A549 (cell line): ENCODE measurements at regions not wholly inside any gene's neighbourhood (a gene's known extent, or its start where the extent isn't known, plus 50 kb on each side); places are given as distances from the start of the nearest gene placed in this dataset.
A peak's percentile ranks its signal among the peaks of the same experiment; 100 is the strongest.

ENCODE experiments used
- ATAC-seq, 2 experiments: fragments of 200-7000 bp in 1 of 2; fragments of >200 bp in 1 of 2; cut with Nextera tagmentation in 1 of 2; cut with Tn5 transposase in 1 of 2; 3 replicates each; pipeline versions ENCODE4 v1.8.0 to v1.9.1; 2018 to 2020; ENCODE audit warnings: mild to moderate bottlenecking in 1 of 2, moderate library complexity in 1 of 2
- CTCF ChIA-PET: fragments of 300-600 bp; sonication (Branson Sonifier 250); formaldehyde crosslinking; extraction: SDS; loops from one replicate; lab custom pipeline; 2021; ENCODE audit warnings: antibody characterized with exemption, inconsistent platforms; lab: Yijun Ruan, JAX
- POLR2A ChIA-PET: fragments of 350-600 bp; formaldehyde crosslinking; extraction: SDS; loops from one replicate; lab custom pipeline; 2021; ENCODE audit warnings: antibody characterized with exemption, inconsistent platforms; lab: Yijun Ruan, JAX
- DNase-seq, 2 experiments: peaks; one replicate each; pipeline versions ENCODE4 v3.0.0 to v3.0.0-alpha.2; 2011 to 2016; ENCODE audit warnings: low read depth in 1 of 2, low spot score in 1 of 2
- FAIRE-seq: peaks from 2 replicates; lab custom pipeline; 2011; peaks lifted over from hg19 to GRCh38; lab: Jason Lieb, UNC
- H3K27ac ChIP-seq, 2 experiments: fragments of >200 bp; sonication (Bioruptor Twin); formaldehyde crosslinking; 3 replicates each; pipeline ENCODE4 v1.5.1; 2016 to 2017
- H3K4me1 ChIP-seq: fragments of >200 bp; sonication (Bioruptor Twin); formaldehyde crosslinking; 3 replicates; pipeline ENCODE4 v1.6.1; 2016
- H3K4me2 ChIP-seq: fragments of >200 bp; sonication (Bioruptor Twin); formaldehyde crosslinking; 3 replicates; pipeline ENCODE4 v1.6.1; 2016
- H3K4me3 ChIP-seq: fragments of >200 bp; sonication (Bioruptor Twin); formaldehyde crosslinking; 3 replicates; pipeline ENCODE4 v1.5.1; 2016
- H3K9me3 ChIP-seq: fragments of >200 bp; sonication (Bioruptor Twin); formaldehyde crosslinking; 3 replicates; pipeline ENCODE4 v1.6.1; 2016
- CHD2 ChIP-seq: fragments of 150-350 bp; IDR thresholded peaks from 2 replicates; pipeline ENCODE4 v1.6.1; 2014; ENCODE audit warnings: low read length; ENCODE audit not compliant: partially characterized antibody
- ELK1 ChIP-seq: fragments of 150-350 bp; IDR thresholded peaks from 2 replicates; pipeline ENCODE4 v1.6.1; 2014; ENCODE audit warnings: low read depth, mild to moderate bottlenecking, low read length
- FOSL2 ChIP-seq, 2 experiments: fragments of 450-650 bp in 1 of 2; fragments of >200 bp in 1 of 2; sonication (Bioruptor Twin) in 1 of 2; formaldehyde crosslinking; IDR thresholded peaks; 2 replicates each; pipeline versions ENCODE4 v1.5.0 to v1.6.1; 2016 to 2020; ENCODE audit warnings: mild to moderate bottlenecking in 1 of 2, moderate library complexity in 1 of 2
- HDAC2 ChIP-seq: fragments of 200-600 bp; sonication (generic); IDR thresholded peaks from 2 replicates; pipeline ENCODE4 v1.6.1; 2016
- HEYL ChIP-seq: fragments of 250-450 bp; sonication (Bioruptor Pico); IDR thresholded peaks from 2 replicates; pipeline ENCODE4 v1.8.0; 2021; ENCODE audit warnings: mild to moderate bottlenecking, moderate library complexity
- HOXA7 ChIP-seq: fragments of 250-450 bp; sonication (Bioruptor Pico); IDR thresholded peaks from 2 replicates; pipeline ENCODE4 v1.5.0; 2020; ENCODE audit warnings: mild to moderate bottlenecking, moderate library complexity
- HOXB5 ChIP-seq: fragments of 250-450 bp; sonication (Bioruptor Pico); IDR thresholded peaks from 2 replicates; pipeline ENCODE4 v1.5.0; 2020; ENCODE audit warnings: mild to moderate bottlenecking, moderate library complexity
- KDM5A ChIP-seq: fragments of 200-600 bp; sonication (generic); IDR thresholded peaks from 2 replicates; pipeline ENCODE4 v1.6.1; 2016; ENCODE audit warnings: antibody characterized with exemption, mild to moderate bottlenecking
- NR3C1 ChIP-seq: fragments of >200 bp; sonication (Bioruptor Twin); formaldehyde crosslinking; IDR thresholded peaks from 3 replicates; pipeline ENCODE4 v1.6.1; 2017
- POLR2AphosphoS2 ChIP-seq: conservative IDR thresholded peaks from 2 replicates; pipeline ENCODE4 v1.6.1; 2012; ENCODE audit warnings: low read length, improper control_type of control experiment, inconsistent platforms
- RAD21 ChIP-seq, 2 experiments: fragments of >200 bp in 1 of 2; sonication (Bioruptor Twin) in 1 of 2; formaldehyde crosslinking in 1 of 2; IDR thresholded peaks in 1 of 2; conservative IDR thresholded peaks in 1 of 2; 2 replicates in 1 of 2; 3 replicates in 1 of 2; pipeline ENCODE4 v1.6.1; 2012 to 2018; ENCODE audit warnings: inconsistent platforms in 1 of 2
- SMC3 ChIP-seq: fragments of >200 bp; sonication (Bioruptor Twin); formaldehyde crosslinking; IDR thresholded peaks from 3 replicates; pipeline ENCODE4 v1.6.1; 2018; ENCODE audit warnings: inconsistent platforms
- TFCP2L1 ChIP-seq: fragments of 250-450 bp; sonication (Bioruptor Pico); IDR thresholded peaks from 2 replicates; pipeline ENCODE4 v1.5.0; 2021; ENCODE audit warnings: mild to moderate bottlenecking
- TP53 ChIP-seq: fragments of 250-450 bp; sonication (Bioruptor Pico); IDR thresholded peaks from 2 replicates; pipeline ENCODE4 v1.5.0; 2021; ENCODE audit warnings: mild to moderate bottlenecking, moderate library complexity
- USF2 ChIP-seq: fragments of 450-650 bp; IDR thresholded peaks from 2 replicates; pipeline ENCODE4 v1.6.1; 2014; ENCODE audit warnings: antibody characterized with exemption
- ZFP36 ChIP-seq: fragments of 450-650 bp; IDR thresholded peaks from 2 replicates; pipeline ENCODE4 v1.6.1; 2014; ENCODE audit warnings: borderline replicate concordance; ENCODE audit not compliant: partially characterized antibody
- WGBS: methylation state at CpG from one replicate; pipeline ENCODE4 v1.1.6; 2017; ENCODE audit errors: missing lambda C conversion rate; 5-methylcytosine and 5-hydroxymethylcytosine counted together
- TF ChIP-seq, protein P1 (sequence below): fragments of 250-450 bp; sonication (Bioruptor Pico); IDR thresholded peaks from 2 replicates; pipeline ENCODE4 v1.5.0; 2021; ENCODE audit warnings: mild to moderate bottlenecking, moderate library complexity, borderline replicate concordance
- TF ChIP-seq, protein P2 (sequence below): IDR thresholded peaks from 2 replicates; pipeline ENCODE4 v1.6.1; 2012
- TF ChIP-seq, protein P3 (sequence below): fragments of 200-600 bp; sonication (generic); IDR thresholded peaks from 2 replicates; pipeline ENCODE4 v1.6.1; 2016; ENCODE audit warnings: antibody characterized with exemption, mild to moderate bottlenecking, moderate library complexity
- TF ChIP-seq, protein P4 (sequence below): fragments of >200 bp; sonication (Bioruptor Twin); formaldehyde crosslinking; IDR thresholded peaks from 3 replicates; pipeline ENCODE4 v1.5.1; 2016

GRCh38 chr13:53249236-53249635, 220.6 kb downstream of the OLFM4 start:
- Histone ChIP-seq H3K4me1 (no peaks in the 10 kb centered on the region), H3K9me3 (no peaks in the 10 kb centered on the region), H3K4me2 (no peak overlapping the region), H3K27ac (no peak overlapping the region), H3K4me3 (no peak overlapping the region)
- ChIA-PET CTCF (interaction anchor here (1.1 to 2.2 kb wide), 4 partner anchors 10 to 37 kb away, joined by 4 to 11 read pairs (median 5); no protein-coding TSS in a partner anchor), POLR2A (no interaction called here)
- TF ChIP-seq USF2 (no peak), CHD2 (no peak), FOSL2 (IDR thresholded peaks at IDR 0.05) (no peak), FOSL2 (CRISPR knock-in tag; IDR thresholded peaks at IDR 0.05) (no peak), HEYL (CRISPR knock-in tag) (no peak), NR3C1 (no peak), TP53 (CRISPR knock-in tag) (no peak), TFCP2L1 (no peak), POLR2AphosphoS2 (no peak), HOXA7 (no peak), HOXB5 (CRISPR knock-in tag) (no peak), HDAC2 (no peak), KDM5A (no peak), ZFP36 (no peak)
- TF ChIP-seq, protein P1, sequence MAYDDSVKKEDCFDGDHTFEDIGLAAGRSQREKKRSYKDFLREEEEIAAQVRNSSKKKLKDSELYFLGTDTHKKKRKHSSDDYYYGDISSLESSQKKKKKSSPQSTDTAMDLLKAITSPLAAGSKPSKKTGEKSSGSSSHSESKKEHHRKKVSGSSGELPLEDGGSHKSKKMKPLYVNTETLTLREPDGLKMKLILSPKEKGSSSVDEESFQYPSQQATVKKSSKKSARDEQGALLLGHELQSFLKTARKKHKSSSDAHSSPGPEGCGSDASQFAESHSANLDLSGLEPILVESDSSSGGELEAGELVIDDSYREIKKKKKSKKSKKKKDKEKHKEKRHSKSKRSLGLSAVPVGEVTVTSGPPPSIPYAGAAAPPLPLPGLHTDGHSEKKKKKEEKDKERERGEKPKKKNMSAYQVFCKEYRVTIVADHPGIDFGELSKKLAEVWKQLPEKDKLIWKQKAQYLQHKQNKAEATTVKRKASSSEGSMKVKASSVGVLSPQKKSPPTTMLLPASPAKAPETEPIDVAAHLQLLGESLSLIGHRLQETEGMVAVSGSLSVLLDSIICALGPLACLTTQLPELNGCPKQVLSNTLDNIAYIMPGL (CRISPR knock-in tag), result no peak
- TF ChIP-seq, protein P2, sequence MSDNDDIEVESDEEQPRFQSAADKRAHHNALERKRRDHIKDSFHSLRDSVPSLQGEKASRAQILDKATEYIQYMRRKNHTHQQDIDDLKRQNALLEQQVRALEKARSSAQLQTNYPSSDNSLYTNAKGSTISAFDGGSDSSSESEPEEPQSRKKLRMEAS, result no peak
- TF ChIP-seq, protein P3, sequence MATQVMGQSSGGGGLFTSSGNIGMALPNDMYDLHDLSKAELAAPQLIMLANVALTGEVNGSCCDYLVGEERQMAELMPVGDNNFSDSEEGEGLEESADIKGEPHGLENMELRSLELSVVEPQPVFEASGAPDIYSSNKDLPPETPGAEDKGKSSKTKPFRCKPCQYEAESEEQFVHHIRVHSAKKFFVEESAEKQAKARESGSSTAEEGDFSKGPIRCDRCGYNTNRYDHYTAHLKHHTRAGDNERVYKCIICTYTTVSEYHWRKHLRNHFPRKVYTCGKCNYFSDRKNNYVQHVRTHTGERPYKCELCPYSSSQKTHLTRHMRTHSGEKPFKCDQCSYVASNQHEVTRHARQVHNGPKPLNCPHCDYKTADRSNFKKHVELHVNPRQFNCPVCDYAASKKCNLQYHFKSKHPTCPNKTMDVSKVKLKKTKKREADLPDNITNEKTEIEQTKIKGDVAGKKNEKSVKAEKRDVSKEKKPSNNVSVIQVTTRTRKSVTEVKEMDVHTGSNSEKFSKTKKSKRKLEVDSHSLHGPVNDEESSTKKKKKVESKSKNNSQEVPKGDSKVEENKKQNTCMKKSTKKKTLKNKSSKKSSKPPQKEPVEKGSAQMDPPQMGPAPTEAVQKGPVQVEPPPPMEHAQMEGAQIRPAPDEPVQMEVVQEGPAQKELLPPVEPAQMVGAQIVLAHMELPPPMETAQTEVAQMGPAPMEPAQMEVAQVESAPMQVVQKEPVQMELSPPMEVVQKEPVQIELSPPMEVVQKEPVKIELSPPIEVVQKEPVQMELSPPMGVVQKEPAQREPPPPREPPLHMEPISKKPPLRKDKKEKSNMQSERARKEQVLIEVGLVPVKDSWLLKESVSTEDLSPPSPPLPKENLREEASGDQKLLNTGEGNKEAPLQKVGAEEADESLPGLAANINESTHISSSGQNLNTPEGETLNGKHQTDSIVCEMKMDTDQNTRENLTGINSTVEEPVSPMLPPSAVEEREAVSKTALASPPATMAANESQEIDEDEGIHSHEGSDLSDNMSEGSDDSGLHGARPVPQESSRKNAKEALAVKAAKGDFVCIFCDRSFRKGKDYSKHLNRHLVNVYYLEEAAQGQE, result no peak
- 7% methylated on average over 1 of the region's 1 CpG for WGBS
- ATAC-seq (no peak), DNase-seq (no peak), FAIRE-seq (no peak)

DNA sequence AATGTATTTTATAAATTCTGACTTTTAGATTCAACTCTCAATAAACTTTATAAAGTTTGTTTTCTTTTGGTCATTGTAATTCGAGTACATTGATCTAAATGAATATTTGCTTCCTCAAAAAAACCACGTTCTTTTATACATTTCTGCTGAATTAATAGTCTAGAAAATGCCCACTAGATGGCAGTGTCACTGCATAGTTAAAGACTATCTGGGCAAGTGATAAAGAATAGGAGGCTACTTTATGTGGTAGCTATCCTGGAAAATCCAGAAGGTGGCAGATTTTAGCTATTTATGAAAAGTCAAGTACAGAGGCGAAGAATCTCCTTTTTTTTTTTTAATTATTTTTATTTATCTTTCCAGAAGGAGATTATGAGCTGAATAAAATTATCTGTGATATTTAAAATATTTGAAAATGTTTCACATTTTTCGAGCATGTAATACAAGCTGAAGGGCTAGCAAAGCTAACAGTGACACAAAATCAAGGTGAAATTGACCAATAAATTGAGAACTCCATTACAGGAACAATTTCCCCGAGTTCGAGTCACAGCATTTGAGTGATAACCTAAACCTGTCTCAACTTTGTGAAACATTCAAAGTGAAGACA, 221.8 kb downstream of the OLFM4 start:
- TF ChIP-seq, protein P4, sequence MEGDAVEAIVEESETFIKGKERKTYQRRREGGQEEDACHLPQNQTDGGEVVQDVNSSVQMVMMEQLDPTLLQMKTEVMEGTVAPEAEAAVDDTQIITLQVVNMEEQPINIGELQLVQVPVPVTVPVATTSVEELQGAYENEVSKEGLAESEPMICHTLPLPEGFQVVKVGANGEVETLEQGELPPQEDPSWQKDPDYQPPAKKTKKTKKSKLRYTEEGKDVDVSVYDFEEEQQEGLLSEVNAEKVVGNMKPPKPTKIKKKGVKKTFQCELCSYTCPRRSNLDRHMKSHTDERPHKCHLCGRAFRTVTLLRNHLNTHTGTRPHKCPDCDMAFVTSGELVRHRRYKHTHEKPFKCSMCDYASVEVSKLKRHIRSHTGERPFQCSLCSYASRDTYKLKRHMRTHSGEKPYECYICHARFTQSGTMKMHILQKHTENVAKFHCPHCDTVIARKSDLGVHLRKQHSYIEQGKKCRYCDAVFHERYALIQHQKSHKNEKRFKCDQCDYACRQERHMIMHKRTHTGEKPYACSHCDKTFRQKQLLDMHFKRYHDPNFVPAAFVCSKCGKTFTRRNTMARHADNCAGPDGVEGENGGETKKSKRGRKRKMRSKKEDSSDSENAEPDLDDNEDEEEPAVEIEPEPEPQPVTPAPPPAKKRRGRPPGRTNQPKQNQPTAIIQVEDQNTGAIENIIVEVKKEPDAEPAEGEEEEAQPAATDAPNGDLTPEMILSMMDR, result peak; percentile 75
- TF ChIP-seq RAD21 (conservative IDR thresholded peaks at IDR 0.05 in 1 of 2, IDR thresholded peaks at IDR 0.05 in 1 of 2), result peak; percentile 74 to 78
- no peak for TF ChIP-seq ELK1
- peak; percentile 51 for TF ChIP-seq SMC3
- Histone ChIP-seq H3K4me3 (no peak overlapping the region), H3K4me1 (no peaks in the 10 kb centered on the region), H3K4me2 (no peak overlapping the region), H3K9me3 (no peaks in the 10 kb centered on the region), H3K27ac (no peak overlapping the region)
- no peak for FAIRE-seq
- 2% methylated on average over 6 of the region's 6 CpGs for WGBS
- ChIA-PET POLR2A (no interaction called here), CTCF (interaction anchor here (0.8 to 2.2 kb wide), 7 partner anchors 9 to 36 kb away, joined by 3 to 11 read pairs (median 5); no protein-coding TSS in a partner anchor)
- peak; percentile 76 to 88 for ATAC-seq
- peak; percentile 3 to 65 for DNase-seq
